Heart right ventricle (tissue), 16 donors: ENCODE measurements at regions not wholly inside any gene's neighbourhood (a gene's known extent, or its start where the extent isn't known, plus 50 kb on each side); places are given as distances from the start of the nearest gene placed in this dataset.

Experiments used
- ATAC-seq, 8 donors: fragments of 200-7000 bp; cut with Tn5 transposase; one replicate each; pipeline ENCODE4 v1.9.1; 2020; ENCODE audit warnings: mild to moderate bottlenecking in 8 of 8, moderate library complexity in 8 of 8, moderate number of reproducible peaks in 1 of 8
- DNase-seq, 2 donors: peaks; one replicate each; pipeline ENCODE4 v3.0.0-alpha.2; 2020
- H3K27ac ChIP-seq, 10 donors: fragments of 200-600 bp; sonication (generic) in 2 of 10; one replicate each; pipeline versions ENCODE4 v1.5.0 to v1.8.0; 2020 to 2022; ENCODE audit warnings: mild to moderate bottlenecking in 3 of 10
- H3K27me3 ChIP-seq, 7 donors: fragments of 200-600 bp; one replicate each; pipeline ENCODE4 v1.8.0; 2021 to 2022; ENCODE audit warnings: mild to moderate bottlenecking in 2 of 7
- H3K36me3 ChIP-seq, 9 donors: fragments of 200-600 bp; sonication (generic) in 1 of 9; one replicate each; pipeline versions ENCODE4 v1.5.0 to v1.8.0; 2020 to 2022; ENCODE audit warnings: mild to moderate bottlenecking in 2 of 9
- H3K4me1 ChIP-seq, 9 donors: fragments of 200-600 bp; sonication (generic) in 1 of 9; one replicate each; pipeline versions ENCODE4 v1.5.0 to v1.8.0; 2020 to 2022; ENCODE audit warnings: mild to moderate bottlenecking in 4 of 9
- H3K4me3 ChIP-seq, 10 donors: fragments of 200-600 bp; sonication (generic) in 2 of 10; one replicate each; pipeline versions ENCODE4 v1.5.0 to v1.8.0; 2020 to 2022; ENCODE audit warnings: mild to moderate bottlenecking in 7 of 10, moderate library complexity in 2 of 10
- H3K9me3 ChIP-seq, 11 donors: fragments of 200-600 bp in 10 of 11; sonication (generic) in 2 of 11; one replicate each; pipeline versions ENCODE4 v1.5.0 to v1.8.0; 2013 to 2022; ENCODE audit warnings: mild to moderate bottlenecking in 2 of 11, control low read depth in 1 of 11, moderate library complexity in 1 of 11
- WGBS, 2 donors: extraction: QIAGEN DNeasy Blood & Tissue Kit; methylation state at CpG; one replicate each; pipeline ENCODE4 v1.1.7; 2013; ENCODE audit warnings: inconsistent platforms in 1 of 2; 5-methylcytosine and 5-hydroxymethylcytosine counted together
- intact Hi-C, 10 donors: fragments of 100-400 bp; cut with DNase I; formaldehyde crosslinking; loops; one replicate each; pipeline versions ENCODE4 v1.11.1 to v1.14.2; 2022
- TF ChIP-seq, protein P1 (sequence below), 9 donors: fragments of 200-600 bp; sonication (generic) in 2 of 9; IDR thresholded peaks; one replicate each; pipeline versions ENCODE4 v1.5.0 to v1.8.0; 2021 to 2022; ENCODE audit warnings: antibody characterized with exemption in 9 of 9, mild to moderate bottlenecking in 5 of 9, moderate library complexity in 1 of 9
- donor health status: Arrhythmogenic right ventricular cardiomyopathy.
- donor health status: ischemic (EF 13 %, LVEDD 7.1; RV severe dilation, severe dysfunction).
- donor health status: healthy with polysubstance abuse.
- donor health status: DM: no; HTN: yes; CAD: no.
- donor health status: DM: no; HTN: no; CAD: no.
- donor health status: ischemic (EF 25% LVEDD 6.9; RV normal size, moderate dysfunction).
- donor health status: ischemic (EF 25% LVEDD 5.7; RV mildly dilated, moderate dysfunction).
- donor health status: healthy.
- donor health status: DM: yes; HTN: yes; CAD: no.
- donor health status: Ischemic cardiomyopathy.
- donor health status: ischemic (EF 35%, LVEDD 5.7; RV mildly dilated, moderate dysfunction).
- donor health status: nonischemic (EF 11% LVEDD 7.7; RV severe dilation, severe dysfunction).
- donor health status: DM: yes; HTN: yes; CAD: no.
- donor health status: PGD.
- donor health status: ischemic (EF 29% LVEDD 5.4; RV normal size, mild dysfunction).
- donor health status: nonischemic (EF 23%, LVEDD 6.1; RV moderate dilation, normal function).

DNA sequence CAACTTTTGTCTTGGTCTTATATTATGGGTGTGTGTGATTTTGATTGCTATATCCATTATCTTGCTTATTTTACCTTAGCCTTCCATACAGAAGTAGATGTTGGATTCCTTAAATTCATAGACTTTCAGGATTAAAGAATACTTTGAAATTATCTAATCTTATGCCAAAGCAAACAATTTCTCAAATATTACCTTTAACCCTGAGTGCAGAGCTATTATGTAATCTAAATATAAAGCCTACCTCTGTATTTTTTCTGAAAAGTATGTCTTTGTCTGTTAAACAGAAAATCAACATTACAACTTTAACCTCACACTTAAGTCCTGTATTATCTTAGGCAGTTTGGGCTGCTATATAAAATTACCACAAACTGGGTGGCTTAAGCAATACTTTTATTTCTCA is 782.5 kb downstream of the STIM2 start:
- Histone ChIP-seq H3K4me1 (no peaks in the 10 kb centered on the region), H3K27ac (no peak overlapping the region), H3K27me3 (no peaks in the 10 kb centered on the region), H3K4me3 (no peak overlapping the region), H3K9me3 (no peaks in the 10 kb centered on the region), H3K36me3 (no peaks in the 10 kb centered on the region)
- intact Hi-C loops = no loop called here
- DNase-seq (no peak), ATAC-seq (no peak)
- TF ChIP-seq, protein P1, sequence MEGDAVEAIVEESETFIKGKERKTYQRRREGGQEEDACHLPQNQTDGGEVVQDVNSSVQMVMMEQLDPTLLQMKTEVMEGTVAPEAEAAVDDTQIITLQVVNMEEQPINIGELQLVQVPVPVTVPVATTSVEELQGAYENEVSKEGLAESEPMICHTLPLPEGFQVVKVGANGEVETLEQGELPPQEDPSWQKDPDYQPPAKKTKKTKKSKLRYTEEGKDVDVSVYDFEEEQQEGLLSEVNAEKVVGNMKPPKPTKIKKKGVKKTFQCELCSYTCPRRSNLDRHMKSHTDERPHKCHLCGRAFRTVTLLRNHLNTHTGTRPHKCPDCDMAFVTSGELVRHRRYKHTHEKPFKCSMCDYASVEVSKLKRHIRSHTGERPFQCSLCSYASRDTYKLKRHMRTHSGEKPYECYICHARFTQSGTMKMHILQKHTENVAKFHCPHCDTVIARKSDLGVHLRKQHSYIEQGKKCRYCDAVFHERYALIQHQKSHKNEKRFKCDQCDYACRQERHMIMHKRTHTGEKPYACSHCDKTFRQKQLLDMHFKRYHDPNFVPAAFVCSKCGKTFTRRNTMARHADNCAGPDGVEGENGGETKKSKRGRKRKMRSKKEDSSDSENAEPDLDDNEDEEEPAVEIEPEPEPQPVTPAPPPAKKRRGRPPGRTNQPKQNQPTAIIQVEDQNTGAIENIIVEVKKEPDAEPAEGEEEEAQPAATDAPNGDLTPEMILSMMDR (IDR thresholded peaks at IDR 0.05) = no peak

DNA sequence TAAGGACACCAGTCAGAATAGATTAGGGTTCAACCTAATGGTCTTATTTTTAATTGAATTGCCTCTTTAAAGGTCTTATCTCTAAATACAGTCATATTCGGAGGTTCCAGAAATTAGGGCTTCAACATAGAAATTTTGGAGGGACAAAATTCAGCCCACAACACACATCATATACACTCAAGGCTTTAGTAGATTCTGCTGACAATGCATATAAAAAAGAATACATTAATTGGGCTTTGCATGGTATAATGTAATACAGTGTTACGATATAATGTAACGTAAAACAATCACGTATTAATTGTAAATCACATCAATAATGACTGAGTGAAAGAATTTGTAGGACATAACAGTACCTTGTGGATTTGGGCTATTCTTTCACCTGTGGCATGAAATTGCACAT is 787.8 kb downstream of the STIM2 start:
- DNase-seq (no peak), ATAC-seq (no peak)
- 91 to 93% methylated on average over 4 of the region's 4 CpGs for WGBS, 2 donors

DNA sequence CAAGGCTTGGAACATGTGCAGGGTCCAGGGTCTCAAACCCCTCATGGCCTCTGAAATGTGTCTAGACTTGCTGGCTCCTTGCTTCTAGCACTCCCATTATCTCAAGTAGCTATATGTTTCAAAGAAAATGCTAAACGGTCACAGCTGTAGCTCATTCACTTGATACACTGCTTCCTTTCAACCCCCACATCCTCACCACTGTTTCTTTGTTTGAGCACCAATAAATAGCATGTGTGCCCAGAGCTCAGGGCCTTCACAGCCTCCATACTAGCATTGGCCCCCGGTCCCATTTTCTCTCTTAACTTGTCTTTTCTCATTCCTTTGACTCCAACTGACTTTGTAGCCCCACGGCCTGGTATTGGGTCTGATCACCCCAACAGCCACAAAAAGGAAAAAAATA is 801.8 kb downstream of the STIM2 start:
- 51 to 58% methylated on average over 3 of the region's 3 CpGs for WGBS, 2 donors
- DNase-seq (no peak), ATAC-seq (no peak)
- H3K36me3 ChIP-seq = no peaks in the 10 kb centered on the region
- H3K27ac ChIP-seq = no peak overlapping the region
- H3K4me3 ChIP-seq = no peak overlapping the region
- H3K27me3 ChIP-seq = no peaks in the 10 kb centered on the region
- no peaks in the 10 kb centered on the region for H3K9me3 ChIP-seq
- TF ChIP-seq, protein P1 (IDR thresholded peaks at IDR 0.05) = no peak
- intact Hi-C loops = no loop called here
- no peaks in the 10 kb centered on the region for H3K4me1 ChIP-seq

More for the DNA sequence above, 787.8 kb downstream of the STIM2 start:
- Histone ChIP-seq H3K4me1 (no peaks in the 10 kb centered on the region), H3K4me3 (no peak overlapping the region), H3K36me3 (no peaks in the 10 kb centered on the region), H3K27me3 (no peaks in the 10 kb centered on the region), H3K27ac (no peak overlapping the region), H3K9me3 (no peaks in the 10 kb centered on the region)
- intact Hi-C loops = no loop called here
- TF ChIP-seq, protein P1 (IDR thresholded peaks at IDR 0.05) = no peak

DNA sequence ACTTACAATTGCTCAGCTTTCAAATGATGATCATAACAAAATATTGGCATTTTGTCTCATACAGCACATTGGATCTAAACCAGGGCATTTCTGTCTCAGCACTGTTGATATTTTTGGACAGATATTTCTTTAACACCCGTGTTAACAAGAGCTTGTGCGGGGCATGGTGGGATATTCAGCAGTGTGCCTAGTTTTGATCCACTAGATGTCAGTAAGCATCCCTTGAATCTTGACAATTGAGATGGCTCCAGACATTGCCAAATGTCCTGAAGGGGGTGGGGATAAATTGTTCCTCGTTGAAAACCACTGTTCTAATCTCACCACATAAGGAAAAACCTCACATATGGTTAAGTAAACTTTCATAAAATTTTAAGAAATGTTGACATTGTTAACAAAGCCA is 806.3 kb downstream of the STIM2 start:
- no peak for DNase-seq
- Histone ChIP-seq H3K27me3 (no peaks in the 10 kb centered on the region), H3K36me3 (no peaks in the 10 kb centered on the region), H3K4me3 (no peak overlapping the region), H3K4me1 (no peaks in the 10 kb centered on the region), H3K9me3 (no peaks in the 10 kb centered on the region), H3K27ac (no peak overlapping the region)
- TF ChIP-seq, protein P1 (IDR thresholded peaks at IDR 0.05) = peak in 1 of 9 donors; percentile 7
- no peak for ATAC-seq
- intact Hi-C loops = no loop called here
- WGBS, 2 donors = 31 to 35% methylated on average over 3 of the region's 3 CpGs

DNA sequence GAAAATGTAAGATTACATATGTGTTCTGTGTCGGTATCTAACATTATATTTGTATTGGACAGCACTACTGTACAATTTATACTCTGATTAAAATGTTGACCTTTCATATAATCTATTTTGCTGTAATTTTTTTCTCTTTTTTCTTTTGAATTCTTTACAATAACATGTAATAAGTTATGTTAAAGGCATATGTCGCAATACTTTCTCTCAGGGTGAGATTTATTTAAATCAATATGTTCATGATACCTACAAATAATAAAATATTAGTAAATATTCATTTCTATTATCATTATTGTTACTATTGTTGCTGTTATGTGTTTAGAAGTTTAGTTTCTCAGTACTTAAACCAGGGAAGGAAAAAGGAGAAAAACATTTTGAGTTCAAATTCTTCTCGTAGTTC is 807.4 kb downstream of the STIM2 start:
- Histone ChIP-seq H3K36me3 (no peaks in the 10 kb centered on the region), H3K4me3 (no peak overlapping the region), H3K27ac (no peak overlapping the region), H3K27me3 (no peaks in the 10 kb centered on the region), H3K9me3 (no peaks in the 10 kb centered on the region), H3K4me1 (no peaks in the 10 kb centered on the region)
- intact Hi-C loops = no loop called here
- DNase-seq (no peak), ATAC-seq (no peak)
- TF ChIP-seq, protein P1 (IDR thresholded peaks at IDR 0.05) = no peak
- 91 to 93% methylated on average over 3 of the region's 3 CpGs for WGBS, 2 donors
